Testis (tissue), 2 donors: ENCODE measurements at regions not wholly inside any gene's neighbourhood (a gene's known extent, or its start where the extent isn't known, plus 50 kb on each side); places are given as distances from the start of the nearest gene placed in this dataset.

Experiments used
- POLR2A ChIP-seq: fragments of 450-650 bp; IDR thresholded peaks from one replicate; pipeline ENCODE4 v1.6.1; 2017; ENCODE audit warnings: antibody characterized with exemption, mild to moderate bottlenecking, moderate library complexity
- TF ChIP-seq, protein P1 (sequence below), 3 experiments: fragments of 450-650 bp in 2 of 3; fragments of 200-600 bp in 1 of 3; sonication (generic) in 1 of 3; IDR thresholded peaks; one replicate each; pipeline ENCODE4 v1.5.1; 2016 to 2019; ENCODE audit warnings: antibody characterized with exemption in 3 of 3, mild to moderate bottlenecking in 2 of 3, moderate library complexity in 1 of 3

DNA sequence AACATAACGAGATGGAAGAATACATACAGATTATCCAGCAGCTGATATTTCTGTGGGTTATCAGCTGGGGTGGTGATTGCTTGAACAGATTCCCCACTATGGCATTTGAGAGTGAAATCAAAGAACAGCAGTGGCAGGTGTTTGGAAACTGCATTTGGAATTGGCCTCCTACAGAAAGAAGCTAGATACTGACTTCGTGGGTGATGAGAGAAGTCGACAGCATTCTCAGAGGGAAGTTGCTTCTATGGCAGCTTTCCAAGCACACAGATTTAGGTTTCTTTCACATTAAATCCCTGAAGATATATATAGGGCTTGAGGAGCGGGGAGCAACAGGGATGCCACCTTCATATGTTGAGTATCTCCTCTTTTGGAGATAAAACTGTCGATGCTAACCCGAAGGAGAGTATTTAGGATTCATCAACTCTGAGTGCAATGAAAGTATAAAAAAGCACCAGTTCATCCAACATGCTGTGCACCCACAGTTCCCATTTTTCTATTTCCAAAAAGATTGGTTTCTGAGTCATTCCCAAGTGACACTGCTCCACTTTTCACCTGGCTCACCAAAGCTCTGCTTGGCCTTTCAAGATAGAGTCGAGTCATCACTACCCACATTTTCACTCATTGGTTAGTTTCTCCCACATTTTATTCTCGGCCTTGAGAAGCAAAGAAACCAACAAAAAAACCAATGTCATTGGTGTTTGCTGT is 579.8 kb upstream of the SUCLG2 start:
- TF ChIP-seq, protein P1, sequence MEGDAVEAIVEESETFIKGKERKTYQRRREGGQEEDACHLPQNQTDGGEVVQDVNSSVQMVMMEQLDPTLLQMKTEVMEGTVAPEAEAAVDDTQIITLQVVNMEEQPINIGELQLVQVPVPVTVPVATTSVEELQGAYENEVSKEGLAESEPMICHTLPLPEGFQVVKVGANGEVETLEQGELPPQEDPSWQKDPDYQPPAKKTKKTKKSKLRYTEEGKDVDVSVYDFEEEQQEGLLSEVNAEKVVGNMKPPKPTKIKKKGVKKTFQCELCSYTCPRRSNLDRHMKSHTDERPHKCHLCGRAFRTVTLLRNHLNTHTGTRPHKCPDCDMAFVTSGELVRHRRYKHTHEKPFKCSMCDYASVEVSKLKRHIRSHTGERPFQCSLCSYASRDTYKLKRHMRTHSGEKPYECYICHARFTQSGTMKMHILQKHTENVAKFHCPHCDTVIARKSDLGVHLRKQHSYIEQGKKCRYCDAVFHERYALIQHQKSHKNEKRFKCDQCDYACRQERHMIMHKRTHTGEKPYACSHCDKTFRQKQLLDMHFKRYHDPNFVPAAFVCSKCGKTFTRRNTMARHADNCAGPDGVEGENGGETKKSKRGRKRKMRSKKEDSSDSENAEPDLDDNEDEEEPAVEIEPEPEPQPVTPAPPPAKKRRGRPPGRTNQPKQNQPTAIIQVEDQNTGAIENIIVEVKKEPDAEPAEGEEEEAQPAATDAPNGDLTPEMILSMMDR (IDR thresholded peaks at IDR 0.05): no peak
- TF ChIP-seq POLR2A: no peak
